Lower leg skin (tissue), 3 donors: ENCODE measurements at regions not wholly inside any gene's neighbourhood (a gene's known extent, or its start where the extent isn't known, plus 50 kb on each side); places are given as distances from the start of the nearest gene placed in this dataset.

Experiments used
- CTCF ChIP-seq, 3 donors: fragments of 450-650 bp; IDR thresholded peaks; one replicate each; pipeline ENCODE4 v1.5.1; 2016; ENCODE audit warnings: antibody characterized with exemption in 3 of 3, mild to moderate bottlenecking in 3 of 3, moderate library complexity in 2 of 3
- POLR2A ChIP-seq, 2 donors: fragments of 450-650 bp; IDR thresholded peaks; one replicate each; pipeline ENCODE4 v1.6.1; 2016 to 2017; ENCODE audit warnings: antibody characterized with exemption in 2 of 2, mild to moderate bottlenecking in 1 of 2, moderate library complexity in 1 of 2

GRCh38 chr12:126095748-126096510 is 1030.7 kb downstream of the AACS start:
- TF ChIP-seq POLR2A (IDR thresholded peaks at IDR 0.05) (no peak), CTCF (IDR thresholded peaks at IDR 0.05) (no peak)
